ENCODE measurements at regions not wholly inside any gene's neighbourhood (a gene's known extent, or its start where the extent isn't known, plus 50 kb on each side); places are given as distances from the start of the nearest gene placed in this dataset.

- TF ChIP-seq CTCF (IDR thresholded peaks at IDR 0.05; ENCODE audit: low read depth, low read length): no peak
- DNase-seq (ENCODE audit: extremely low read depth, low read depth): no peak
Observed at GRCh38 chr5:165420493-165420892, 1915.1 kb downstream of the MAT2B start.

- no peak for TF ChIP-seq CTCF (IDR thresholded peaks at IDR 0.05; ENCODE audit: low read depth, low read length)
- no peak for DNase-seq (ENCODE audit: extremely low read depth, low read depth)
Observed at GRCh38 chr5:165423697-165424299, 1918.4 kb downstream of the MAT2B start.

DNA sequence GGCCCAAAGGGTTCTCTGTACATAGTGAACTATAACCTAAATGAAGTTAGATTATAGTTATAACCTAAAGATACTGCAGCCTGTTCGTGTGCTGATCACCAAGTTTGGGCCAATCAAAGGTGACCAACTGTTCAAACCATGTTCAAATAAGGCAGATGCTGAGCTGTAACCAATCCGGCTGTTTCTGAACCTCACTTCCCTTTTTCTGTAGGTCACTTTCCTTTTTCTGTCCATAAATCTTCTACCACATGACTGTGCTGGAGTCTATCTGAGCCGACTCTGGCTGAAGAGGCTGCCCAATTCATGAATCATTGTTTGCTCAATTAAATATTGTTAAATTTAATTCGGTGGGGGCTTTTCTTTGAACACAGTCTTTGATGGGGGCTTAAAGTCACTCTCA, 1920.2 kb downstream of the MAT2B start:
- TF ChIP-seq CTCF (IDR thresholded peaks at IDR 0.05; ENCODE audit: low read depth, low read length): no peak
- no peak for DNase-seq (ENCODE audit: extremely low read depth, low read depth)

DNA sequence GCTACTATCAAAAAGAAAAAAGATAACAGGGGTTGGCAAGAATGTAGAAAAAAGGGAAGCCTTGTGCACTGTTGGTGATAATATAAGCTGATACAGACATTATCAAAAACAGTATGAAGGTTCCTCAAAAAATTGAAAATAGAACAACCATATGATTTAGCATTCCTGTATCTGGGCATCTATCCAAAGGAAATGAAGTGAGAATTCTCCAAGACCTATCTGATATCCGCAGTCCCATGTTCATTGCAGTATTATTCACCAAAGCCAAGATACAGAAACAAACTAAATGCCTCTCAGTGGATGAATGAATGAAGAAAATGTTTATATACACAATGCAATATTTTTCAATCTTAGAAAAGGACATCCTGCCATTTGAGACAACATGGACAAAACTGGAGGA, 1943.3 kb downstream of the MAT2B start:
- no peak for DNase-seq (ENCODE audit: extremely low read depth, low read depth)
- TF ChIP-seq CTCF (IDR thresholded peaks at IDR 0.05; ENCODE audit: low read depth, low read length): no peak

DNA sequence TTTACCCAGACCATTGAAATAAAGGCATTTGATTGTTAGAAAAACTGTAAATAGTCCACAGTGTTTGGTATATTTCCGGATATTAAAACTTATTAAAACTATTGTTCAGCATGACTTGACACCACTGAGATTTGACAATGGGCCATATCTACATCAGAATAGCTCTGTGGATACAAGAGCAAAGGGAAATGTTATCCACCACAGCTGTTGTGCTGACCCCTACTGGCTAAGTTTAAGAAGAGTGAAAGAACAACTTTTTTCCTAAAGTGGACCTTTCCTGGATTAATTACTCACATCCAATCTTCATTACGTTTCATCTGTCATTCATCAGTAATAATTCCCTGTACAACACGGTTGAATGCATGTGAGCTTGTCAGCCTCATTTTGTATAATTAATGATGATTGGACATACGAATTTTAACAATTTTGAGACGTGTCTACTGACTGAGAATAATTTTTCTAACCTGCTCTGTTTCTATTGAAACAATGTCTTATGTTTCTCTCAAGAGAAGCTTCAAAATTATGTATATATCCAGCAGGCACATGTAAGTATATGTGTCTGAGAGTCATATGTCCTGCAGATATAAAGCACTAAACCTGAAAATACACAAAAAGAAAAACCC, 1952.6 kb downstream of the MAT2B start:
- TF ChIP-seq CTCF (IDR thresholded peaks at IDR 0.05; ENCODE audit: low read depth, low read length): peak; percentile 17
- DNase-seq (ENCODE audit: extremely low read depth, low read depth): no peak

DNA sequence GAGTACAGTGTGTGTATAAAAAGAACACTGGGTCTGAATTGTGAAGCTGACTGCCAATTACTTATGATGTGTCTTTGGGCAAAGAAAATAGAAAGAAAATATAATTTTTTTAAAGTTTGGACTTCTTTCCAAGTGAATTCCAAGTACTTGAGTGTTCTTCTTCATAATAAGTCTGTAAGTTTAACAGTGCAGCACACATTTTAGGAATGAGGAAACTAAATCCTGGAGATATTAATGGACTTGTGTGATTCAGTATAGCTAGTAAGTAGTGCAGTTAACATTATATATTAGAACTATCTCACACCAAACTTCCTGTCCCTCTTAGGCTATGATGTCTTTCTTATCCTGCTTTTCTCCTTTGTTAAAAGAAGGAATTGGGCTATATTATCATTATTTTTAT, 1953.8 kb downstream of the MAT2B start:
- no peak for TF ChIP-seq CTCF (IDR thresholded peaks at IDR 0.05; ENCODE audit: low read depth, low read length)
- DNase-seq (ENCODE audit: extremely low read depth, low read depth): no peak

GRCh38 chr5:165460911-165461310, 1955.5 kb downstream of the MAT2B start:
- DNase-seq (ENCODE audit: extremely low read depth, low read depth): no peak
- no peak for TF ChIP-seq CTCF (IDR thresholded peaks at IDR 0.05; ENCODE audit: low read depth, low read length)
